ENCODE measurements at regions not wholly inside any gene's neighbourhood (a gene's known extent, or its start where the extent isn't known, plus 50 kb on each side); places are given as distances from the start of the nearest gene placed in this dataset.
"Not testable (repeated sequence)": the region's sequence is repeated elsewhere in the genome, so short reads cannot be mapped to it uniquely, and the experiment has no call there.

GRCh38 chr13:44676534-44676933 lies 100.4 kb upstream of the TSC22D1 start:
- Histone ChIP-seq H3K36me3 (ENCODE audit: low read depth, missing control alignments) (no peaks in the 10 kb centered on the region), H3K27me3 (no peaks in the 10 kb centered on the region), H3K9me3 (no peaks in the 10 kb centered on the region), H3K4me1 (no peaks in the 10 kb centered on the region), H3K4me3 (no peak overlapping the region), H3K27ac (no peak overlapping the region)
- no peak for DNase-seq
- WGBS, 2 donors = 67 to 74% methylated on average over 3 of the region's 3 CpGs
- TF ChIP-seq CTCF (IDR thresholded peaks at IDR 0.05) (no peak), POLR2A (IDR thresholded peaks at IDR 0.05) (no peak)
- intact Hi-C loops (cut with DNase I; ENCODE audit: low total_unique reads) = no loop called here

- Histone ChIP-seq H3K27me3 (no peaks in the 10 kb centered on the region), H3K36me3 (ENCODE audit: low read depth, missing control alignments) (no peaks in the 10 kb centered on the region), H3K27ac (no peak overlapping the region), H3K4me3 (no peak overlapping the region), H3K4me1 (no peaks in the 10 kb centered on the region), H3K9me3 (no peaks in the 10 kb centered on the region)
- TF ChIP-seq POLR2A (IDR thresholded peaks at IDR 0.05) = no peak
- no peak for TF ChIP-seq CTCF (IDR thresholded peaks at IDR 0.05)
- intact Hi-C loops (cut with DNase I; ENCODE audit: low total_unique reads) = no loop called here
- WGBS, 2 donors = 93 to 97% methylated on average over 4 of the region's 4 CpGs
- DNase-seq = no peak
Observed at GRCh38 chr13:44669534-44669933, 93.4 kb upstream of the TSC22D1 start.

GRCh38 chr13:44668688-44669087 lies 92.6 kb upstream of the TSC22D1 start:
- Histone ChIP-seq H3K9me3 (no peaks in the 10 kb centered on the region), H3K4me1 (no peaks in the 10 kb centered on the region), H3K27me3 (no peaks in the 10 kb centered on the region), H3K27ac (no peak overlapping the region), H3K36me3 (ENCODE audit: low read depth, missing control alignments) (no peaks in the 10 kb centered on the region), H3K4me3 (no peak overlapping the region)
- intact Hi-C loops (cut with DNase I; ENCODE audit: low total_unique reads) = no loop called here
- 91 to 92% methylated on average over 2 of the region's 2 CpGs for WGBS, 2 donors
- TF ChIP-seq CTCF (IDR thresholded peaks at IDR 0.05) (no peak), POLR2A (IDR thresholded peaks at IDR 0.05) (no peak)
- DNase-seq = no peak

GRCh38 chr13:44667943-44668342 lies 91.8 kb upstream of the TSC22D1 start:
- no peak for TF ChIP-seq CTCF (IDR thresholded peaks at IDR 0.05)
- no peak for TF ChIP-seq POLR2A (IDR thresholded peaks at IDR 0.05)
- WGBS, 2 donors = 39 to 42% methylated on average over 3 of the region's 3 CpGs
- DNase-seq = no peak
- H3K36me3 ChIP-seq (ENCODE audit: low read depth, missing control alignments) = no peaks in the 10 kb centered on the region
- H3K27ac ChIP-seq = no peak overlapping the region
- H3K4me1 ChIP-seq = no peaks in the 10 kb centered on the region
- intact Hi-C loops (cut with DNase I; ENCODE audit: low total_unique reads) = no loop called here
- no peak overlapping the region for H3K4me3 ChIP-seq
- H3K9me3 ChIP-seq = no peaks in the 10 kb centered on the region
- H3K27me3 ChIP-seq = no peaks in the 10 kb centered on the region

- H3K9me3 ChIP-seq; H3K4me1 ChIP-seq; H3K27ac ChIP-seq; H3K4me3 ChIP-seq; DNase-seq; H3K36me3 ChIP-seq (ENCODE audit: low read depth, missing control alignments); intact Hi-C loops (cut with DNase I; ENCODE audit: low total_unique reads); H3K27me3 ChIP-seq: not testable (repeated sequence)
- WGBS, 2 donors = 84 to 85% methylated on average over 3 of the region's 3 CpGs
Observed at GRCh38 chr13:44666538-44666937, 90.4 kb upstream of the TSC22D1 start.

Data from testis (tissue), 2 donors.